ENCODE measurements at regions not wholly inside any gene's neighbourhood (a gene's known extent, or its start where the extent isn't known, plus 50 kb on each side); places are given as distances from the start of the nearest gene placed in this dataset.

DNA sequence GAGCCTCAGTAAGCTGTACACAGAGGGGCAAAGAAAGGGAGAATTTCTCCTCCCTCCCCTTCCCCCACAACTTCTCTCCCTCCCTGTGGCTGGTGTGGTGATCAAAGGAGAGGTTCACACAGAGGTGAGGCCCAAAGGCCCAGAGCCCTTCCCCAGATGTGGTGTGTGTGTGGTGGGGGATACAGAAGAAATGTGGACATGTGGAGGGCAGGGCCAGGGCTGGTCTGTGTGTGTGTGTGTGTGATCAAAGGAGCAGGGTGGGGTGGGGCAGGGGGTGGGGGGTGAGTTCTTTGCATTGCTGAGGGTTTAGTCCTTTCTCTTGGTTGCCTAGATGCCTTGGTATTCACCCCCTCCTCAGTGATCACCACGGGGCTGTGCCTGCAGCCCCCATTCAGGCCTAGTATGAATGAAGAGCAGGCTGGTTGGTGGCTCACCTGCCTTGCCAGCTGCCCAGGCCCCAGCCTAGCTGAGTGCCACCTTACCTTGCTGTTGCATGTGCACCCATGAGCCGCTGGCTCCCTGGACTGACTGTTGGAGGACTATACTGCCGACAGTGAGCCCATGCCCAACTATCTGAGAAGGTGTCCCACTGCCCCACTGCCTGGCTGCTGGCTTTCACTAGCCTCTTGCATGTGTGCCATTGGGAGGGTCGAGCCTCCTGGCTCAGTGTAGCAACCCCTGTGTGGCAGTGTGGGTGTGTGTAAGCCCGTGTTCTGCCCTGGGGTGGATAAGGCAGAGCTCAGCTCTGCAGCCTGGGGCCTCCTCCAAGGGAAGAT is 101.9 kb downstream of the EFNB1 start:
- Histone ChIP-seq H3K4me3 (replicated peaks; ENCODE audit: insufficient read depth, low read length) (no peak overlapping the region), H3K27ac (replicated peaks) (no peak overlapping the region), H3K27me3 (ENCODE audit: insufficient read depth, poor library complexity, severe bottlenecking) (no peaks in the 10 kb centered on the region)
- DNase-seq (ENCODE audit: low read depth in 1 of 2, low spot score in 1 of 2), result no peak
- TF ChIP-seq, protein P1, sequence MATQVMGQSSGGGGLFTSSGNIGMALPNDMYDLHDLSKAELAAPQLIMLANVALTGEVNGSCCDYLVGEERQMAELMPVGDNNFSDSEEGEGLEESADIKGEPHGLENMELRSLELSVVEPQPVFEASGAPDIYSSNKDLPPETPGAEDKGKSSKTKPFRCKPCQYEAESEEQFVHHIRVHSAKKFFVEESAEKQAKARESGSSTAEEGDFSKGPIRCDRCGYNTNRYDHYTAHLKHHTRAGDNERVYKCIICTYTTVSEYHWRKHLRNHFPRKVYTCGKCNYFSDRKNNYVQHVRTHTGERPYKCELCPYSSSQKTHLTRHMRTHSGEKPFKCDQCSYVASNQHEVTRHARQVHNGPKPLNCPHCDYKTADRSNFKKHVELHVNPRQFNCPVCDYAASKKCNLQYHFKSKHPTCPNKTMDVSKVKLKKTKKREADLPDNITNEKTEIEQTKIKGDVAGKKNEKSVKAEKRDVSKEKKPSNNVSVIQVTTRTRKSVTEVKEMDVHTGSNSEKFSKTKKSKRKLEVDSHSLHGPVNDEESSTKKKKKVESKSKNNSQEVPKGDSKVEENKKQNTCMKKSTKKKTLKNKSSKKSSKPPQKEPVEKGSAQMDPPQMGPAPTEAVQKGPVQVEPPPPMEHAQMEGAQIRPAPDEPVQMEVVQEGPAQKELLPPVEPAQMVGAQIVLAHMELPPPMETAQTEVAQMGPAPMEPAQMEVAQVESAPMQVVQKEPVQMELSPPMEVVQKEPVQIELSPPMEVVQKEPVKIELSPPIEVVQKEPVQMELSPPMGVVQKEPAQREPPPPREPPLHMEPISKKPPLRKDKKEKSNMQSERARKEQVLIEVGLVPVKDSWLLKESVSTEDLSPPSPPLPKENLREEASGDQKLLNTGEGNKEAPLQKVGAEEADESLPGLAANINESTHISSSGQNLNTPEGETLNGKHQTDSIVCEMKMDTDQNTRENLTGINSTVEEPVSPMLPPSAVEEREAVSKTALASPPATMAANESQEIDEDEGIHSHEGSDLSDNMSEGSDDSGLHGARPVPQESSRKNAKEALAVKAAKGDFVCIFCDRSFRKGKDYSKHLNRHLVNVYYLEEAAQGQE (IDR thresholded peaks at IDR 0.05; ENCODE audit: insufficient replicate concordance, low read depth), result no peak
- no peak for TF ChIP-seq POLR2AphosphoS5 (IDR thresholded peaks at IDR 0.05; ENCODE audit: low read depth)
- no peak for TF ChIP-seq CTCF (IDR thresholded peaks at IDR 0.05; ENCODE audit: insufficient read depth, low read length)
- TF ChIP-seq GABPA (IDR thresholded peaks at IDR 0.05; ENCODE audit: low read depth), result no peak

DNA sequence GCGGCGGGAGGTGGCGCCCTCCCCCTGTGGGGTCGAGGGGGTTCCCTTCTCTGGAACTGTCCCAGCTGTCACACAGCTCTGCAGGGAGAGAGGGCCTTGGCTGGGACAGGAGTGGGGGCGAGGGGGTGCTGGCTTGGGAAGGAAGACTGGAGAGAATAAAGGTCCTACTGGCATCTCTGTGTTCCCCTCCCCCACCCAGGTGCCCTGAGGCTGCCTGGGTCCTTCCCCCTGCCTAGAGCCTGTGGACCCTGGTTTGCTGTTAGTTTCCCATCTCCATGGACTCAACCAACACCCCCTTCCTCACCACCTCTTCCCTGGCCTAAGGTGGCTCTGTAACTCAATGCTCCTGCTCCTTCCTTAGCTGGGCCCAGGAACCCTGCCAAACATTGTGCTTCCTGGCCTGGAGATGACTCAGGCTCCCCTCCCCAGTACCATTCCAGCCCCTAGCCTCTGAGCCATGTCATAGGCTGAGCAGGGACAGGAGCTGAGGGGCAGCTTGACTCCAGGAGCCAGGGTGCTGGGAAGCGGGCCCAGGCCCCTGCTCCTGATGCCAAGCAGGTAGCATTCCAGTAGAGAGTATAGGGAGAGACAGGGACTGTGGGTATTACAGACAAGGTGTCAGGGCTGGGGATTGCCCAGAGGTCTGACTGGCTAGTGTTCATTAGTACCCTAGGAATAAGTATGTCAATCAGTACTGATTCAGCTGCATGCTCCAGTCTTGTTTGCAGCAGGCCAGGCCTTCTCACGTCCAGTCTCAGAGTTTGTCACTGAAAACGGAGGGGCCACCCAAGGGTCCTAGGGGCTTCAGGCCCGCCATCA is 100.7 kb downstream of the EFNB1 start:
- no peak for DNase-seq (ENCODE audit: low read depth in 1 of 2, low spot score in 1 of 2)
- Histone ChIP-seq H3K4me3 (replicated peaks; ENCODE audit: insufficient read depth, low read length) (no peak overlapping the region), H3K27ac (replicated peaks) (no peak overlapping the region), H3K27me3 (ENCODE audit: insufficient read depth, poor library complexity, severe bottlenecking) (no peaks in the 10 kb centered on the region)
- no peak for TF ChIP-seq SPI1 (IDR thresholded peaks at IDR 0.05; ENCODE audit: borderline replicate concordance, low read depth)
- TF ChIP-seq CTCF (IDR thresholded peaks at IDR 0.05; ENCODE audit: insufficient read depth, low read length), result no peak

- TF ChIP-seq, protein P1 (IDR thresholded peaks at IDR 0.05; ENCODE audit: insufficient replicate concordance, low read depth), result no peak
- TF ChIP-seq SPI1 (IDR thresholded peaks at IDR 0.05; ENCODE audit: borderline replicate concordance, low read depth) (no peak), CTCF (IDR thresholded peaks at IDR 0.05; ENCODE audit: insufficient read depth, low read length) (no peak), POLR2AphosphoS5 (IDR thresholded peaks at IDR 0.05; ENCODE audit: low read depth) (no peak), GABPA (IDR thresholded peaks at IDR 0.05; ENCODE audit: low read depth) (no peak)
- Histone ChIP-seq H3K27me3 (ENCODE audit: insufficient read depth, poor library complexity, severe bottlenecking) (no peaks in the 10 kb centered on the region), H3K4me3 (replicated peaks; ENCODE audit: insufficient read depth, low read length) (no peak overlapping the region), H3K27ac (replicated peaks) (no peak overlapping the region)
- no peak for DNase-seq (ENCODE audit: low read depth in 1 of 2, low spot score in 1 of 2)
These were observed 99.6 kb downstream of the EFNB1 start for GRCh38 chrX:68928401-68928800.

Measured in HL-60 (cell line).